GM12891 (cell line): ENCODE measurements at regions not wholly inside any gene's neighbourhood (a gene's known extent, or its start where the extent isn't known, plus 50 kb on each side); places are given as distances from the start of the nearest gene placed in this dataset.

Experiments
- POLR2A ChIP-seq: IDR thresholded peaks from 2 replicates; pipeline ENCODE4 v1.6.1; 2011; ENCODE audit warnings: low read depth, low read length, control low read depth
- POU2F2 ChIP-seq: IDR thresholded peaks from 2 replicates; pipeline ENCODE4 v1.6.1; 2011; ENCODE audit warnings: low read depth, mild to moderate bottlenecking, control low read depth, low read length, moderate library complexity
- SPI1 ChIP-seq: IDR thresholded peaks from 2 replicates; pipeline ENCODE4 v1.6.1; 2011; ENCODE audit warnings: low read depth, low read length, control low read depth
- TAF1 ChIP-seq: IDR thresholded peaks from 2 replicates; pipeline ENCODE4 v1.6.1; 2011; ENCODE audit warnings: low read depth, low read length, control low read depth

DNA sequence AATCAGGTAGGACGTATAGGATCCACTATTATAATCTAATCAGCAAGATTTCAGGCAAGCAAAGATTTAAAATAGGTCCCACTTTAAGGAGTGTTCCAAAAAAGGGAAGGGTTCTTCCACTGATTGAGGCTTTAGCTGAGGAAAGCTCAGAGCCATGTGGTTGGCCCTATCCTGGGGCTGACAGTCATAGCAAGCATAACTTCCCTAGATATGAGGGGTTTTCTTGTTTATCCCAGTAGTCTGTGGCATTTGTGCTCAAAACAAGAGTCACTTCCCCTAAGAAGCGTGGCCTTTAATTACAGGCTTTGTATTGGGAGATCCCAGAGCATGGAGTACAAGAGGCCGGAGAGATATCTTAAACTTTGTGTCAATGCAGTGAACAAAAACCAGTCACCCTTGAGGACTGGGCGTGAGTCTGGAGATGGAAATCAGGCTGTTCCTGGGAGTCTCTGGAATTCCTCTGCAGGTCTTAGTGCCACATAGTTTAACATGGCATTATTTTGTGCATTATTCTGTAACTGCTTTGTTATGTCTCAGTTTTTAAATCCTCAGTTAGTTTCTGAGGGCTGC, 136.9 kb upstream of the FBXO11 start:
- no peak for TF ChIP-seq POLR2A
- no peak for TF ChIP-seq TAF1
- no peak for TF ChIP-seq SPI1
- TF ChIP-seq POU2F2, result no peak
